ENCODE measurements at regions not wholly inside any gene's neighbourhood (a gene's known extent, or its start where the extent isn't known, plus 50 kb on each side); places are given as distances from the start of the nearest gene placed in this dataset.

DNA sequence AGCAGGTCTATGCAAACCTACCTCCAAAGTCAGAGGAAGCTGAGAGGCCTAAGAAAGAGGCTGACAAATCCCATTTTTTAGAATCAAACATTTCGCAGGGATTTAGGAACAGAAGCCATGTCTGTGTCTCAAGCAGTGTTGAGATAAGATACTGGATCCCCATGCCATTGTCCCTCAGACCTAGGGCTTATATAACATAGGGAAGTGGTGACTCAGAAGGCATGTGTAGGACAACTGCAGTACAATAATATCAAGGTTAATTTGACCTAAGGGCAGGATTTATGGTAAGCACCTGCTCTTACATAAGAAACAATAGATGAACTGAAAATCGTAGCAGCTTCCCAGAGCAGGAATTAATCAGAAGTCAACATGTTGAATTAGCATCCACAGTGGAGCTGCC is 459.4 kb downstream of the ANXA1 start:
- TF ChIP-seq CTCF (IDR thresholded peaks at IDR 0.05; ENCODE audit: borderline replicate concordance, control extremely low read depth, extremely low read depth, insufficient read depth, missing control alignments), result no peak
- no peak for DNase-seq (ENCODE audit: low spot score)
- in situ Hi-C loops (cut with MboI; ENCODE audit: low sequenced_read_pairs, unreplicated experiment), result no loop called here

- DNase-seq (ENCODE audit: low spot score), result no peak
- in situ Hi-C loops (cut with MboI; ENCODE audit: low sequenced_read_pairs, unreplicated experiment), result no loop called here
- no peak for TF ChIP-seq CTCF (IDR thresholded peaks at IDR 0.05; ENCODE audit: borderline replicate concordance, control extremely low read depth, extremely low read depth, insufficient read depth, missing control alignments)
Observed at GRCh38 chr9:73613092-73613701, 461.5 kb downstream of the ANXA1 start.

DNA sequence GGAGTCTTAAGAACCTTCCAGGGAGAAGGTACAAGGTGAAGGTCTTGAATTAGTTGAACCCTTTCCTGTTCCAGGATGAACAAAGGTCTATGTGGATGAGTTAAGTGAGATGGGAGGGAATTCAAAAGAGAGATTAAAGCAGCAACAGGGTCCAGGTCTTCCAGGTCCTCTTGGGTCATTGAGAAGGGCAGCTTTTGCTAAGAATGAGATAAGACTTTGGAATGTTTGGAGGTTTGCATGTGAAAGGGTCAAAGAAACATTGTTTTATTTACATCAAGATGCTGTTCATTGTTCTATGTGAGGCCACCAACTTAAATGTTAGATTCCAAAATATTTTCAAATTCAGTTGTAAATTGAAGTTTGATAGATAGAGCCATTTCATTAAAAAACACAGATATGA is 463.9 kb downstream of the ANXA1 start:
- DNase-seq (ENCODE audit: low spot score), result no peak
- no peak for TF ChIP-seq CTCF (IDR thresholded peaks at IDR 0.05; ENCODE audit: borderline replicate concordance, control extremely low read depth, extremely low read depth, insufficient read depth, missing control alignments)
- in situ Hi-C loops (cut with MboI; ENCODE audit: low sequenced_read_pairs, unreplicated experiment), result no loop called here

GRCh38 chr9:73617586-73617985 is 465.9 kb downstream of the ANXA1 start:
- no peak for TF ChIP-seq CTCF (IDR thresholded peaks at IDR 0.05; ENCODE audit: borderline replicate concordance, control extremely low read depth, extremely low read depth, insufficient read depth, missing control alignments)
- in situ Hi-C loops (cut with MboI; ENCODE audit: low sequenced_read_pairs, unreplicated experiment), result no loop called here
- DNase-seq (ENCODE audit: low spot score), result no peak

DNA sequence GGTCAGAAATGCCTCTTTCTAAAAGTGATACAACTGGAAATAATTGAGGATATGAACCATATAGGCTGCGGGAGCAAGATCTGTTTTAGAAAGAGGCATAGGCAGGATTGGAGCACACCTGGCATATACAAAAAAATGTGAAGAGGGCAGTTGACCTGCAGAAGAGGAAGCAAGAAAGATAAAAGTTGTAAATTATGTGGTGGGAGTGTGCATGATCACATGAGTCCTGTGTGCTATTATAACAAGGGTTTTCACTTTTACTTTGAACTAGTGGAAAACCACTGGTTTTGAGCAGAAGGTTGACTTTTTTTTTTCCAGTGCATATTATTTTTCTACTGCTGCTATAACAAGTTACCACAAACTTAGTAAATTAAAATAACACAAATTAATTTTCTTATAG is 489.3 kb downstream of the ANXA1 start:
- in situ Hi-C loops (cut with MboI; ENCODE audit: low sequenced_read_pairs, unreplicated experiment), result no loop called here
- no peak for DNase-seq (ENCODE audit: low spot score)
- TF ChIP-seq CTCF (IDR thresholded peaks at IDR 0.05; ENCODE audit: borderline replicate concordance, control extremely low read depth, extremely low read depth, insufficient read depth, missing control alignments), result no peak

DNA sequence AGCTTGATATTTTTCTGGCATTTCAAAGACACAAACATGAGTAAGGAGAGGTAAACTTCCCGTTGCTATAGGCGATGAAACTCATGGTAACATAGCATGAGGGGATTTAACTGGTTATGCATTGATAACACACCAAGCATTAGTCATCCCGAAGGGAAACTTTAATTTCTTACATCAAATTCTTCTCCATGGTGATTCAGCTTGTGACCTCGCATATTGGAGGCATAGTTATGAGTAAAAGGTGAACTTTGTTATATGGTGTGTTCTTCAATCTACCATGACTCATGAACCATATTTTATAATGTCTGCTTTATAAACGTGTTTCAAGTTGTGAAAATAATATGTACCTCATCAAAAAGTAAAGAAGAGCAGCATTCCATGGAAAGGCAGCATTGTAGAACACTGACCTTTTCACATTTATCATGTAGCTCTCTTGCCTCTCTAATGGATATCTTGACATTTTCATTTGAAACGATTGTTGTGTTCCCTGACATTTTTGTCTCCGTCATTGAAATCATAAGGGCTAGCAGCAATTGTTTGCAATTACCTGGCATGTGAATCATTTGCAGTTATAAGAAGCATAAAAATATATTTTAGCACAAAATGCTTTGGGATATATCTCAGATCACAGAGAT is 491.8 kb downstream of the ANXA1 start:
- DNase-seq (ENCODE audit: low spot score), result no peak
- no peak for TF ChIP-seq CTCF (IDR thresholded peaks at IDR 0.05; ENCODE audit: borderline replicate concordance, control extremely low read depth, extremely low read depth, insufficient read depth, missing control alignments)
- in situ Hi-C loops (cut with MboI; ENCODE audit: low sequenced_read_pairs, unreplicated experiment), result no loop called here
